Breast epithelium (tissue), 4 donors: ENCODE measurements at regions not wholly inside any gene's neighbourhood (a gene's known extent, or its start where the extent isn't known, plus 50 kb on each side); places are given as distances from the start of the nearest gene placed in this dataset.

Source experiments
- DNase-seq, 2 donors: peaks; one replicate each; pipeline ENCODE4 v3.0.0-alpha.2; 2019; ENCODE audit warnings: low spot score in 2 of 2
- H3K27ac ChIP-seq, 2 donors: fragments of 200-600 bp; sonication (generic) in 1 of 2; one replicate each; pipeline ENCODE4 v1.5.1; 2016 to 2019; ENCODE audit warnings: mild to moderate bottlenecking in 1 of 2
- H3K27me3 ChIP-seq, 2 donors: fragments of 200-600 bp; sonication (generic) in 1 of 2; one replicate each; pipeline versions ENCODE4 v1.5.1 to v1.6.0; 2017 to 2019; ENCODE audit warnings: control low read depth in 1 of 2, mild to moderate bottlenecking in 1 of 2
- H3K36me3 ChIP-seq: fragments of 200-600 bp; one replicate; pipeline ENCODE4 v1.5.1; 2019
- H3K4me1 ChIP-seq, 2 donors: fragments of 200-600 bp; sonication (generic); one replicate each; pipeline ENCODE4 v1.5.1; 2016 to 2019; ENCODE audit warnings: control low read depth in 1 of 2
- H3K4me3 ChIP-seq, 3 donors: fragments of 200-600 bp; sonication (generic); 1 replicate in 2 of 3; 2 replicates in 1 of 3; pipeline ENCODE4 v1.5.1; 2016 to 2019; ENCODE audit warnings: mild to moderate bottlenecking in 3 of 3, moderate library complexity in 2 of 3
- H3K9me3 ChIP-seq, 2 donors: fragments of 200-600 bp; sonication (generic) in 1 of 2; one replicate each; pipeline ENCODE4 v1.5.1; 2016 to 2019; ENCODE audit warnings: control low read depth in 1 of 2
- POLR2A ChIP-seq: fragments of 450-650 bp; IDR thresholded peaks from one replicate; pipeline ENCODE4 v1.6.1; 2016; ENCODE audit warnings: antibody characterized with exemption, mild to moderate bottlenecking, moderate library complexity
- POLR2AphosphoS5 ChIP-seq, 3 donors: sonication (generic); formaldehyde crosslinking; IDR thresholded peaks; one replicate each; pipeline ENCODE4 v1.6.1; 2017; ENCODE audit warnings: antibody characterized with exemption in 3 of 3
- intact Hi-C: fragments of 100-400 bp; cut with DNase I; formaldehyde crosslinking; loops from one replicate; pipeline ENCODE4 v1.15.1; 2023; ENCODE audit warnings: low total_unique reads
- TF ChIP-seq, protein P1 (sequence below), 3 donors: fragments of 450-650 bp; IDR thresholded peaks; one replicate each; pipeline ENCODE4 v1.5.1; 2016 to 2017; ENCODE audit warnings: antibody characterized with exemption in 3 of 3, mild to moderate bottlenecking in 3 of 3, moderate library complexity in 3 of 3

DNA sequence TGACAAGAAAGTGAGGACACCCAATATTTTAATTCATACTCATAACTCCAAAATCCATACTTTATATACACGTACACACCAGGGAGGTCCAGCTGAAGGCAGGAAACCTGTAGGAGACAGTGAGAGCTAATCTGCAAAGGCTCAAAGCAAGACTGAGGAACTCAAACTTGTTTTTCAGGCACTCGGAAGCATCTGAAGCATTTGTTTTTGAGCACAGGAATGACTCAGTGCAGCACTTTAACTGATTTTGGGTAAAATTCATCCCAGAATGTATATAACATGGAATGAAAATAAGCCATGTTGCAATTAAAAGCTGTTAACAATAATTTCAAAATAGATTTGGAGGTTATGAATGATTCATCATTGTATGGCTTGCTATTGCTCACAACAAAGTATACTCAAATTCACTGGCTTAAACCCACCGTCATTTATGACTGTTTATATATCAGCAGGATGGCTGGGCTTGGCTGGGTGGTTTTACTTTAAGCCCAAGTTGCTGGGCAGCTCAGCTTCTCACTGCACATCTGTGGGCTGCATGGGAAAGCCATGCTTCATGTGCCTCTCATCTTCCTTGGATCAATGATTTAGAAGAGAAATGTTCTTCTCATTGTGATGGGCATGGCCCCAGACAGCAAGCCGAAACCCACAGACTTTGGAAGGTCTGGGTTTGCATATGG is 177.0 kb downstream of the RFC3 start:
- Histone ChIP-seq H3K36me3 (no peaks in the 10 kb centered on the region), H3K4me1 (no peaks in the 10 kb centered on the region), H3K27me3 (no peaks in the 10 kb centered on the region), H3K27ac (no peak overlapping the region), H3K4me3 (no peak overlapping the region), H3K9me3 (no peaks in the 10 kb centered on the region)
- no peak for DNase-seq
- TF ChIP-seq POLR2AphosphoS5 (IDR thresholded peaks at IDR 0.05) (no peak), POLR2A (no peak)
- TF ChIP-seq, protein P1, sequence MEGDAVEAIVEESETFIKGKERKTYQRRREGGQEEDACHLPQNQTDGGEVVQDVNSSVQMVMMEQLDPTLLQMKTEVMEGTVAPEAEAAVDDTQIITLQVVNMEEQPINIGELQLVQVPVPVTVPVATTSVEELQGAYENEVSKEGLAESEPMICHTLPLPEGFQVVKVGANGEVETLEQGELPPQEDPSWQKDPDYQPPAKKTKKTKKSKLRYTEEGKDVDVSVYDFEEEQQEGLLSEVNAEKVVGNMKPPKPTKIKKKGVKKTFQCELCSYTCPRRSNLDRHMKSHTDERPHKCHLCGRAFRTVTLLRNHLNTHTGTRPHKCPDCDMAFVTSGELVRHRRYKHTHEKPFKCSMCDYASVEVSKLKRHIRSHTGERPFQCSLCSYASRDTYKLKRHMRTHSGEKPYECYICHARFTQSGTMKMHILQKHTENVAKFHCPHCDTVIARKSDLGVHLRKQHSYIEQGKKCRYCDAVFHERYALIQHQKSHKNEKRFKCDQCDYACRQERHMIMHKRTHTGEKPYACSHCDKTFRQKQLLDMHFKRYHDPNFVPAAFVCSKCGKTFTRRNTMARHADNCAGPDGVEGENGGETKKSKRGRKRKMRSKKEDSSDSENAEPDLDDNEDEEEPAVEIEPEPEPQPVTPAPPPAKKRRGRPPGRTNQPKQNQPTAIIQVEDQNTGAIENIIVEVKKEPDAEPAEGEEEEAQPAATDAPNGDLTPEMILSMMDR (IDR thresholded peaks at IDR 0.05): no peak
- intact Hi-C loops: loop anchor here (5.0 kb wide), 1 partner anchor 1252 kb away; no protein-coding TSS in a partner anchor

DNA sequence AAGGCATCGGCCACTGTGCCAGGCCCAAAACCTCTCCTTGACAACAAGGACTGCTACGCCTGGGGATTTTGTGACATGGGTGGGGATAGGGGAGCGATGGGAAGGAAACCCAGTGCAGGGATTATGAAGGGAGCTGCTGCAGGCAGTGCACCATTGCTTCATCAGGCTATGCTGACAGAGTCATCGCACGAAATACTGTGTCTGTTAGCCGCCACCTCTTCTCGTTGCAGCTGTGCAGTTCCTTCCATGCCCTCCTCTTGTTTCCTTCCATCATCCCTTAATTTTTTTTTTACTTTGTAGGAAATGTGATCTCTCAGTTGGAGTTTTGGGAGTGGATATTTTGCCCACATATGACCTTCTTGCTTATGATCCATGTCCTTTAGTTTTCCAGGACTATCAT is 178.7 kb downstream of the RFC3 start:
- no peak overlapping the region for H3K27ac ChIP-seq
- no peaks in the 10 kb centered on the region for H3K36me3 ChIP-seq
- intact Hi-C loops: no loop called here
- no peak for DNase-seq
- H3K4me1 ChIP-seq: no peaks in the 10 kb centered on the region
- H3K27me3 ChIP-seq: no peaks in the 10 kb centered on the region
- no peak overlapping the region for H3K4me3 ChIP-seq
- H3K9me3 ChIP-seq: no peaks in the 10 kb centered on the region
- TF ChIP-seq, protein P1 (IDR thresholded peaks at IDR 0.05): no peak
- TF ChIP-seq POLR2AphosphoS5 (IDR thresholded peaks at IDR 0.05) (no peak), POLR2A (no peak)

DNA sequence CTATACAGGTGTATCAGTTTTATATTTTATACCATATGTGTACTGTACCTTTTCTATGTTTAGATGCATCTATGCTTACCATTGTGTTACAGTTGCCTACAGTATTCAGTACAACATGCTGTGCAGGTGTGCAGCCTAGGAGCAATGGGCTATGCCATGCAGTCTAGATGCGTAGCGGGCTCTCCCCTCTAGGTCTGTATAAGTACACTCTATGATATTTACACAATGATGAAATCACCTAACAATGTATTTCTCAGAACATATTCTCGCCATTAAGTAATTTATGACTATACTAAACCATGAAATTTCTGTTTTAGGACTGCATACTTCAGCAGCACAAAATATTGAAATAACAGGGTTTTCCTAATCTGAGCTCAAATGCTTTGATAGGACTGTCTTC is 179.6 kb downstream of the RFC3 start:
- TF ChIP-seq POLR2AphosphoS5 (IDR thresholded peaks at IDR 0.05) (no peak), POLR2A (no peak)
- TF ChIP-seq, protein P1 (IDR thresholded peaks at IDR 0.05): no peak
- intact Hi-C loops: no loop called here
- Histone ChIP-seq H3K27me3 (no peaks in the 10 kb centered on the region), H3K27ac (no peak overlapping the region), H3K36me3 (no peaks in the 10 kb centered on the region), H3K9me3 (no peaks in the 10 kb centered on the region), H3K4me3 (no peak overlapping the region), H3K4me1 (no peaks in the 10 kb centered on the region)
- DNase-seq: no peak

DNA sequence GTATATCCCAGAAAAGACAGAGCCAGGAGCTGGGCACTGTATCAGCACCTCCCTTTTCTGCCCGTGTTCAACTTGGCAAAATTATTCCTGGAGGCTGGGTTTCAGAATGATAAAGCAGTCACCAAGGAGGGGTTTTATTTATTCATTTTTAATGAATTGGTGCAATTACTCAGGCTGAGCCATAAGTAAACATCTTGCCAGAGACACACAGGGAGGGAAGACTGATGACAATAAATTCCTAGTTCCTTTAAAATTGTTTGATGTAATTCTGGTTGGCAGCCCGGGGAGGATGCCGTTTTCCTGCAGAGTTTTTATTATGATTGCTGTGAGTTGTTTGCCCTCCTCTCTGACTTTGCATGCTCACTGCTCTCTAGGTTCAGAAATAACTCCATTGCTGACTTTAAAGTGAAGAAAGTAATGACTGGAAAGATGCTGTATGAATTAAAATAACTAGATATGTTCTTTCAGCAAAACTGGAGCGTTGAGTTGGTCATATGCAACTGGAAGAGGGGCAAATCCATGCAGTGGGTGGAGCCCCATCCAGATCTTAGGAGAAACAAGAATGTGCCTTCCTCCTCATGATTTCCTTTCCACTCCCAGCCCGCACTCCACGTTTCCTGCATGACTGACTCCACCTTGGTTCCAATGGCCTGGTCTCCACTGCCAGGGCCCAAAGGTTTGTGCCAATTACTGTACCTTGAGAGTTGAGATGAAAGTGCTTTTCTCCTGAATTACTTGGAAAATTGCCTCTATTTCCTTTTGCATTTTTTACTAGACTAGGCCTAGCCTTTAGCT is 182.1 kb downstream of the RFC3 start:
- Histone ChIP-seq H3K4me1 (no peaks in the 10 kb centered on the region), H3K4me3 (no peak overlapping the region), H3K36me3 (no peaks in the 10 kb centered on the region), H3K27me3 (no peaks in the 10 kb centered on the region), H3K27ac (no peak overlapping the region), H3K9me3 (no peaks in the 10 kb centered on the region)
- DNase-seq: no peak
- TF ChIP-seq POLR2AphosphoS5 (IDR thresholded peaks at IDR 0.05) (no peak), POLR2A (no peak)
- TF ChIP-seq, protein P1 (IDR thresholded peaks at IDR 0.05): no peak
- intact Hi-C loops: loop anchor here (2.0 kb wide), 1 partner anchor 65 kb away; no protein-coding TSS in a partner anchor

DNA sequence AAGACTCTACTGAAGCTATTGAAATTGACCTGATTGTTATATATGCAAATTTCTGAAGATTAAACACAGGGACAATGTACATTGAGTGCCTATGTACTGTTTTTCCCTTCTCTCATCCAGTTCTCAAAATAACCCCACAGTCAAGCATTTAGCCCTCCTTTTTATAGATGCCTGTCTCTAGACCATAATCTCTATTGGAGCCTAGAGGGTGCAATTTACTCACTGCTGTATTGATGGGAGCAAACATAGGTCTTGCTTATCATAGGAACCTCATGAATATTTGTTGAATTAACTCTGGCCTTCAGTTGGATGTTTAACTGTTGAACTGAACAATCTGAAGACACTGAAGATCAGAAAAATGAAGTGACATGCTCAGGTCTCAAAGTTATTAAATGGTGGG is 183.0 kb downstream of the RFC3 start:
- H3K27me3 ChIP-seq: no peaks in the 10 kb centered on the region
- H3K36me3 ChIP-seq: no peaks in the 10 kb centered on the region
- no peak for TF ChIP-seq POLR2A
- TF ChIP-seq, protein P1 (IDR thresholded peaks at IDR 0.05): no peak
- no peak for TF ChIP-seq POLR2AphosphoS5 (IDR thresholded peaks at IDR 0.05)
- intact Hi-C loops: loop anchor here (2.0 kb wide), 1 partner anchor 64 kb away; no protein-coding TSS in a partner anchor
- no peaks in the 10 kb centered on the region for H3K9me3 ChIP-seq
- no peak for DNase-seq
- H3K4me1 ChIP-seq: no peaks in the 10 kb centered on the region
- no peak overlapping the region for H3K4me3 ChIP-seq
- H3K27ac ChIP-seq: no peak overlapping the region
